GM12872 (cell line): ENCODE measurements at regions not wholly inside any gene's neighbourhood (a gene's known extent, or its start where the extent isn't known, plus 50 kb on each side); places are given as distances from the start of the nearest gene placed in this dataset.

ENCODE experiments used
- CTCF ChIP-seq: IDR thresholded peaks from 3 replicates; pipeline ENCODE4 v1.5.1; 2011; ENCODE audit warnings: low read depth, mild to moderate bottlenecking, low read length, moderate library complexity; ENCODE audit not compliant: insufficient read depth

GRCh38 chr12:84159260-84159659 lies 753.3 kb downstream of the SLC6A15 start:
- no peak for TF ChIP-seq CTCF

GRCh38 chr12:84157170-84157569 lies 755.4 kb downstream of the SLC6A15 start:
- TF ChIP-seq CTCF = no peak

- TF ChIP-seq CTCF = no peak
These were observed 762.4 kb downstream of the SLC6A15 start for GRCh38 chr12:84150201-84150600.

GRCh38 chr12:84148335-84148734 lies 764.3 kb downstream of the SLC6A15 start:
- no peak for TF ChIP-seq CTCF

GRCh38 chr12:84136862-84137367 lies 775.7 kb downstream of the SLC6A15 start:
- TF ChIP-seq CTCF = no peak

GRCh38 chr12:84135586-84136279 lies 776.9 kb downstream of the SLC6A15 start:
- no peak for TF ChIP-seq CTCF

- no peak for TF ChIP-seq CTCF
These were observed 777.7 kb downstream of the SLC6A15 start for GRCh38 chr12:84134797-84135366.
